CD4-positive, alpha-beta memory T cell (primary cell): ENCODE measurements at regions not wholly inside any gene's neighbourhood (a gene's known extent, or its start where the extent isn't known, plus 50 kb on each side); places are given as distances from the start of the nearest gene placed in this dataset.

Experiments used
- CTCF ChIA-PET: fragments of 350-600 bp; sonication (Branson Sonifier 250); formaldehyde crosslinking; loops from one replicate; lab custom pipeline; 2021; ENCODE audit warnings: inconsistent platforms; ENCODE audit not compliant: partially characterized antibody; lab: Charles Lee
- POLR2A ChIA-PET: fragments of 350-600 bp; sonication (Branson Sonifier 250); formaldehyde crosslinking; loops from one replicate; lab custom pipeline; 2021; ENCODE audit not compliant: partially characterized antibody; lab: Charles Lee
- DNase-seq, 5 donors: peaks; one replicate each; pipeline versions ENCODE4 v3.0.0 to v3.0.0-alpha.2; 2020 to 2022; ENCODE audit warnings: mixed read lengths in 1 of 5
- H3K27ac ChIP-seq: one replicate; pipeline ENCODE4 v1.7.0; 2013; ENCODE audit warnings: low read depth, low read length
- H3K27me3 ChIP-seq: 2 replicates; pipeline ENCODE4 v1.7.0; 2013; ENCODE audit warnings: mild to moderate bottlenecking, low read length, moderate library complexity; ENCODE audit not compliant: insufficient read depth
- H3K36me3 ChIP-seq: 2 replicates; pipeline ENCODE4 v1.7.0; 2013; ENCODE audit warnings: mild to moderate bottlenecking, low read length, moderate library complexity; ENCODE audit not compliant: insufficient read depth
- H3K4me1 ChIP-seq: 2 replicates; pipeline ENCODE4 v1.7.0; 2013; ENCODE audit warnings: mild to moderate bottlenecking, low read length, moderate library complexity; ENCODE audit not compliant: insufficient read depth
- H3K4me3 ChIP-seq, 2 donors: one replicate each; pipeline ENCODE4 v1.7.0; 2013; ENCODE audit warnings: low read length in 2 of 2, mild to moderate bottlenecking in 1 of 2
- H3K9me3 ChIP-seq, 2 donors: one replicate each; pipeline ENCODE4 v1.7.0; 2013; ENCODE audit warnings: low read length in 2 of 2, control low read depth in 1 of 2; ENCODE audit not compliant: control insufficient read depth in 1 of 2
- H3K27ac Mint-ChIP-seq, 7 donors: one replicate each; pipeline ENCODE4 v1.8.0; 2020 to 2021; ENCODE audit warnings: mixed read lengths in 7 of 7, mild to moderate bottlenecking in 6 of 7, inconsistent platforms in 3 of 7, moderate library complexity in 3 of 7
- H3K27me3 Mint-ChIP-seq, 2 donors: one replicate each; pipeline ENCODE4 v1.8.0; 2020 to 2021; ENCODE audit warnings: mixed read lengths in 2 of 2
- H3K36me3 Mint-ChIP-seq, 2 donors: one replicate each; pipeline ENCODE4 v1.8.0; 2020 to 2021; ENCODE audit warnings: mixed read lengths in 2 of 2, inconsistent platforms in 1 of 2, mild to moderate bottlenecking in 1 of 2
- H3K4me1 Mint-ChIP-seq, 4 donors: one replicate each; pipeline ENCODE4 v1.8.0; 2020 to 2021; ENCODE audit warnings: mixed read lengths in 4 of 4, mild to moderate bottlenecking in 1 of 4
- H3K4me3 Mint-ChIP-seq, 8 donors: one replicate each; pipeline ENCODE4 v1.8.0; 2020 to 2021; ENCODE audit warnings: mixed read lengths in 8 of 8, mild to moderate bottlenecking in 7 of 8, moderate library complexity in 6 of 8, inconsistent platforms in 3 of 8
- H3K9me3 Mint-ChIP-seq, 8 donors: one replicate each; pipeline ENCODE4 v1.8.0; 2020 to 2021; ENCODE audit warnings: mixed read lengths in 8 of 8, mild to moderate bottlenecking in 5 of 8, inconsistent platforms in 3 of 8, moderate library complexity in 1 of 8
- intact Hi-C: fragments of 100-400 bp; cut with micrococcal nuclease; formaldehyde crosslinking; loops from one replicate; pipeline ENCODE4 v1.15.1; 2023

DNA sequence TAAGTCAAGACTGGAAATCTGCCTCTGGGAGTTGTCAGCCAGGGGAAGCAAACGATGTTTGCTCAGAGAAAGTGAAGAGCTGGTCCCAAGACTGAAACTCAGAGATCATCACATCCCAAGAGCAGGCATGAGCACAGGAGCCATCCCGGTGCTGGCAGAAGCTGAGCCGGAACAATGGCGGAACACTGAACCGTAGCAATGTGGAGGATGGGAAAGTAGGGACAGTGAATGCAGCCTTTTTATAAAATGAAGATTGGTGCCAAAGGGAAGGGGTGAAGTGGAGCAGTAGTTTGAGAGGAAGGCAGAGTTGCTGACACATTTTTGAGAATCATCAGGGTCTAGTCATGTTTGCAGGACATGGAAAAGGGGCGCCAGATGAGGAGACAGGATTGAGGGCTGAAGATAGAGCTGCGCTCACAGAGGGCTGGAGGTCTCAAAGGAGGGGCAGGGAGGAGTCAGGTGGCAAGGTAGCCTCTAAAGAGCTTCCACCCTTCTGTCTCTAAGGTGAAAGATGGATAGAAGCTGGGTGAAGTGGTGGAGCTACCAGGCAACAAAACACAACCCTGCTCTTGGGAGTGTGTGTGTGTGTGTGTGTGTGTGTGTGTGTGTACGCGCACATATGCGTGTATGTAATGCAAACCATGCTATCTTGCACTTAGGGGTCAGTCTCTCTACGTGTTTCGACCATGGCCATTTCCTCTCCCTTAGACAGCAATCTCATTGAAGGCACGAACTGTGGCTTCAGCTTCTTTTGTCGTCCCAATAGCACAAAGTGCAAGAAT, 94.3 kb upstream of the IRF2BP2 start:
- Histone ChIP-seq H3K27ac (no peak overlapping the region), H3K4me3 (no peak overlapping the region), H3K36me3 (no peaks in the 10 kb centered on the region), H3K9me3 (no peaks in the 10 kb centered on the region), H3K27me3 (no peaks in the 10 kb centered on the region), H3K4me1 (peaks cover 11% of the 10 kb centered on the region)
- H3K27ac Mint-ChIP-seq: peak overlapping the region in 3 of 7 donors; percentile 2 to 41 (median 9)
- no peak overlapping the region for H3K4me3 Mint-ChIP-seq
- no peak for DNase-seq
- H3K27me3 Mint-ChIP-seq: no peaks in the 10 kb centered on the region
- intact Hi-C loops: no loop called here
- ChIA-PET POLR2A (interaction anchor here (0.7 to 1.7 kb wide), 3 partner anchors 20 to 275 kb away, joined by 3 to 6 read pairs (median 4); no protein-coding TSS in a partner anchor), CTCF (interaction anchor here (1.4 to 2.2 kb wide), 3 partner anchors 9 to 60 kb away, joined by 3 to 8 read pairs (median 3); no protein-coding TSS in a partner anchor)
- peaks cover 13 to 23% (median 21%) of the 10 kb centered on the region in 4 donors for H3K4me1 Mint-ChIP-seq
- no peaks in the 10 kb centered on the region for H3K36me3 Mint-ChIP-seq
- no peaks in the 10 kb centered on the region for H3K9me3 Mint-ChIP-seq

DNA sequence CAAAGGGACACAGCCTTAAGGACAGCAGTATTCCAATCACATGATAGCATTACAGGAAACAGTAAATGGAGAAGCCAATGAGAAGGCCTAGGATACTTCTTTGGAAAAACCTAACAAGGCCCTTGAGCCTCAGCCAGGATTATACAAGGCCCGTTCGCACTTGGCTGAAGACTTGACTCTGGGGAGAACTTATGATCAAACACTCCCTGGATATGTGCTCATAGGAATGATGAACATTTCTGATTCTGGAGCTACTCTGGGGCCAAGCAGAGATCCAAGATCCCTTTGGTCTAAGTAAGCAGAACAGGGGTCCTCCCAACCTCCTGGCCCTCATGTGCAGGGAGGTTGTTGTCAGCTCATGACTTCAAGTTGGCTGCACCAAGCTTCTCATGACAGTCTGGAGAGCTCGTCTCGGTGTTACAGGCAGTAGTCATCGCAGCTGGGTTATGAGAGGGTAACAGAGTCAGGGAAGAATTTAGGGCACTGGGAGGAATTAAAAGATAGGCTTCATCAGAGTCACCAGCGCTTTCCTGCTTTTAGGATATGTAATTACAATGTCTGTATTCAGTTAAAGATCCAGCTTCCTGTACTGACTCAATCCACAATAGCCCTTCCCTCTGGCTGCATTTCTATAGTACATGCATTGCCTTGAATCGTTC, 92.5 kb upstream of the IRF2BP2 start:
- intact Hi-C loops: no loop called here
- Mint-ChIP-seq H3K4me1 (peaks cover 11 to 23% (median 20%) of the 10 kb centered on the region in 4 donors), H3K27me3 (no peaks in the 10 kb centered on the region), H3K4me3 (no peak overlapping the region), H3K9me3 (no peaks in the 10 kb centered on the region), H3K36me3 (no peaks in the 10 kb centered on the region), H3K27ac (peak overlapping the region in 1 of 7 donors; percentile 81)
- CTCF ChIA-PET: interaction anchor here (0.6 to 1.1 kb wide), 5 partner anchors 9 to 284 kb away, joined by 3 read pairs; no protein-coding TSS in a partner anchor
- H3K27me3 ChIP-seq: no peaks in the 10 kb centered on the region
- no peak overlapping the region for H3K27ac ChIP-seq
- POLR2A ChIA-PET: interaction anchor here (1.2 to 2.6 kb wide), 2 partner anchors 22 to 92 kb away, joined by 3 to 6 read pairs; partner anchors contain the start of gene IRF2BP2
- H3K4me1 ChIP-seq: peaks cover 11% of the 10 kb centered on the region
- H3K9me3 ChIP-seq: no peaks in the 10 kb centered on the region
- no peak overlapping the region for H3K4me3 ChIP-seq
- H3K36me3 ChIP-seq: no peaks in the 10 kb centered on the region
- DNase-seq: no peak

DNA sequence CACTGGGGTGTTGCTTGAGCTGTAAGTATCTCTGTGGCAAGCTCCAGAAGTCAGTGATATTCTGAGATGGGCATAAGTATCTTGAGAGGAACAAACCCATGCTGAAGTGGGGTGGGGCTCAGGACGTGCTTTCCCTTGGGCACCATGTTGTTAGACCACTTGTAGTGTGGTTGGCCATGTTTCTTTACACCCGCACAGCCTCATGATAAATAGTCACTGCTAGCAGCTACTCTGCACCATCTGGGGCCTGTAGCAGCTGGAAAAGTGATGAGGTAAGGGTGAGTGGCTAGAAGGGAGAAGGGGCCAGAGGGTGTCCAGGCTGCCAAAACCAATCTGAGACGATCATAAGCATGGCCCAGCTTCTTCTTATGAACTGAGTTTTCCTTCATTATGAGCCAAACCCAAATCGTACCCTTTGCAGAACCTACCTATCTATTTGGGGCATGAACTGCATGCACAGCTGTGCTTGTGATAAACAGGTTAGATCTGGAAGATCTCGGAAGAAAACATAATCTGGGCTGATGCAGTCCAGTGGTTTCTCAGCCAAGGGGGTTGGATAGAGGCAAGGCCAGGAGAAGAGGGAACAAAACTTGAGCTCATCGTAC, 91.9 kb upstream of the IRF2BP2 start:
- H3K4me3 ChIP-seq: no peak overlapping the region
- no peaks in the 10 kb centered on the region for H3K36me3 ChIP-seq
- CTCF ChIA-PET: interaction anchor here (0.6 to 1.1 kb wide), 4 partner anchors 9 to 284 kb away, joined by 3 read pairs; no protein-coding TSS in a partner anchor
- DNase-seq: no peak
- no peaks in the 10 kb centered on the region for H3K9me3 Mint-ChIP-seq
- POLR2A ChIA-PET: interaction anchor here (2.6 kb wide), 1 partner anchor 22 kb away, joined by 6 read pairs; no protein-coding TSS in a partner anchor
- H3K27ac ChIP-seq: no peak overlapping the region
- H3K4me1 Mint-ChIP-seq: peaks cover 11 to 23% (median 20%) of the 10 kb centered on the region in 4 donors
- H3K27ac Mint-ChIP-seq: peak overlapping the region in 1 of 7 donors; percentile 81
- H3K36me3 Mint-ChIP-seq: no peaks in the 10 kb centered on the region
- H3K9me3 ChIP-seq: no peaks in the 10 kb centered on the region
- H3K27me3 Mint-ChIP-seq: no peaks in the 10 kb centered on the region
- no peak overlapping the region for H3K4me3 Mint-ChIP-seq
- no peaks in the 10 kb centered on the region for H3K27me3 ChIP-seq
- intact Hi-C loops: no loop called here
- peaks cover 11% of the 10 kb centered on the region for H3K4me1 ChIP-seq

DNA sequence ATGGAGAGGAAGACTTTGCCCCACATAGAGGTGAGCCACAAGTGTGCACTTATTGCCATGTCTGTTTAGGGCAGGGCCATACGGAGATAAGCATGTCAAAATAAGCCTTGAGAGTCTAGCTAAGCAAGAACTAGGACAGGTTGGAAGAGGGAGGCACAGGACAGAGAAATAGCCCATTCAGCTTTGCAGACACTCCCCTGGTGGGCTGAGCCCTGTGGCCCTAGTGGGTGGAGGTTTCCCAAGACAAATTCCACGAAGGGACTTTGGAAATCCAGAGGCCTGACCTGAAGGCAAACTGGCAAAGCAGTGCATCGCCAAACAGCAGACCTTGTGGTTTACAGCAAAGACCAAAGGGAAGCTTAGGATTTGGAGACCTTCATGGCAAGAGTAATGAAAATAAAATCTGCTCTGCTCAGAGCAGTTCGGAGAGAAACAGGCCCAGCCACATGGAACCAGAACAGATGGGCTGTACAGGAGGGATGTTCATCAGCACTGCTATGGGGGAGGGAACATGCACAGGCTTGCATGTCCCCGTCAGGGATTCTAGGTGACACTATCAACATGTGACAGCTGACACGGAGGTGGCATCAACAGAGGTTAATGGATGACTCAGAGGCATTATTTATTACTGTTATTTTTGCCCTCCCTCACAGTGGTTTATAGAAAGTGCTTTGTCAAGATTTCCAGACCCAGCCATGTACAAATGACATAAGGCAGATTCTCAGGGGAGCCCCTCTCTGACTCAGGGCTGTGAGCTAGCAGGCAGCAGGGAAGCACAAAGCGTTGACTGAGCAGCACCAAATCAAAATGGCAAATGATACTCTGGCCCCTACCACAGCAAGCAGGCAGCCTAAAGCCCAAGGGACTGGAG, 90.1 kb upstream of the IRF2BP2 start:
- POLR2A ChIA-PET: interaction anchor here (0.6 to 0.7 kb wide), 2 partner anchors 89 to 97 kb away, joined by 3 read pairs; no protein-coding TSS in a partner anchor
- Histone ChIP-seq H3K4me1 (peaks cover 3% of the 10 kb centered on the region), H3K27me3 (no peaks in the 10 kb centered on the region), H3K36me3 (no peaks in the 10 kb centered on the region), H3K9me3 (no peaks in the 10 kb centered on the region), H3K27ac (no peak overlapping the region), H3K4me3 (no peak overlapping the region)
- no peak for DNase-seq
- H3K4me1 Mint-ChIP-seq: peaks cover 2 to 10% (median 8%) of the 10 kb centered on the region in 4 donors
- no peaks in the 10 kb centered on the region for H3K27me3 Mint-ChIP-seq
- H3K36me3 Mint-ChIP-seq: no peaks in the 10 kb centered on the region
- peak overlapping the region in 3 of 7 donors; percentile 10 to 67 (median 52) for H3K27ac Mint-ChIP-seq
- CTCF ChIA-PET: no interaction called here
- H3K4me3 Mint-ChIP-seq: no peak overlapping the region
- H3K9me3 Mint-ChIP-seq: no peaks in the 10 kb centered on the region
- intact Hi-C loops: no loop called here

DNA sequence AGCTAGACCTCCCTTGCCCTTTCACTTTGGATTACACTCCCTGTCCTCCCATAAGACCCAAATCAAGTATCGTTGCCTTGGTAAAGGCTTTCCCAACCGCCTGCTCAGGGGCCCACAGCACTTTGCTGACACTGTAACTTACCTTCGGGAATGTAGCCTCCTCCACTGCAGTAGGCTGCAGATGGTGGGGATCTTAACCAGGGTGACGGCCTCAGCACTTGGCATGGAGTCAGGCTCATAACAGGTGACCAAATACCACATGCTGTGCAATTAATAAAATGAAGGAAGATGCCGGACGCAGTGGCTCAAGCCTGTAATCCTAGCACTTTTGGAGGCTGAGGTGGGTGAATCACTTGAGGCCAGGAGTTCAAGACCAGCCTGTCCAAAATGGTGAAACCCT, 88.7 kb upstream of the IRF2BP2 start:
- ChIA-PET CTCF (no interaction called here), POLR2A (no interaction called here)
- Mint-ChIP-seq H3K9me3 (no peaks in the 10 kb centered on the region), H3K4me3 (no peak overlapping the region), H3K36me3 (no peaks in the 10 kb centered on the region), H3K27ac (peak overlapping the region in 1 of 7 donors; percentile 25), H3K27me3 (no peaks in the 10 kb centered on the region), H3K4me1 (peaks cover 2 to 10% (median 7%) of the 10 kb centered on the region in 4 donors)
- intact Hi-C loops: no loop called here
- H3K4me3 ChIP-seq: no peak overlapping the region
- H3K27me3 ChIP-seq: no peaks in the 10 kb centered on the region
- H3K9me3 ChIP-seq: no peaks in the 10 kb centered on the region
- no peaks in the 10 kb centered on the region for H3K4me1 ChIP-seq
- no peak overlapping the region for H3K27ac ChIP-seq
- no peaks in the 10 kb centered on the region for H3K36me3 ChIP-seq
- no peak for DNase-seq

DNA sequence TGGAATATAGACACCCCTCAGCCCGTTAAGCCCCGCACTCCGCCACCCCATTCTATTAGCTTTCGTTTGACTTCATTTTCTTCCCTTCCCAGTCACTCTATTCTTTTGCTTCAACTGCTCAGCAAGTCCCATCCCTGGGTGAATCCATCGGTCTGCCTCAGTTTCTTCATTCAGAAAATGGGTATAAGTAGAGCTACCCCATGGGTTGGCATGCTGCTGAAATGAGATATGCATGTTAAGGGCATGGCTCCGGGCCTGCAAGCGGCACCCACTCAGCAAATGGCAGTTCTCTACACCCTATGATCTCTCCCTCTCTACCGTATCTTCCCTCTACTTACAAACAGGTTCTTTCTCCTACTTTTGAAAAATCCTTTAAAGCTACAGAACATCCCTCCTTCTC, 87.8 kb upstream of the IRF2BP2 start:
- H3K27ac Mint-ChIP-seq: peak overlapping the region in 2 of 7 donors; percentile 7 to 49
- no peaks in the 10 kb centered on the region for H3K27me3 Mint-ChIP-seq
- no peak overlapping the region for H3K4me3 Mint-ChIP-seq
- H3K4me1 Mint-ChIP-seq: peaks cover 2 to 10% (median 7%) of the 10 kb centered on the region in 4 donors
- Histone ChIP-seq H3K27ac (no peak overlapping the region), H3K4me1 (no peaks in the 10 kb centered on the region), H3K27me3 (no peaks in the 10 kb centered on the region), H3K4me3 (no peak overlapping the region), H3K9me3 (no peaks in the 10 kb centered on the region), H3K36me3 (no peaks in the 10 kb centered on the region)
- intact Hi-C loops: no loop called here
- no peaks in the 10 kb centered on the region for H3K9me3 Mint-ChIP-seq
- no peaks in the 10 kb centered on the region for H3K36me3 Mint-ChIP-seq
- no peak for DNase-seq
- CTCF ChIA-PET: no interaction called here
- POLR2A ChIA-PET: no interaction called here
